GM18907 (cell line): ENCODE measurements at regions not wholly inside any gene's neighbourhood (a gene's known extent, or its start where the extent isn't known, plus 50 kb on each side); places are given as distances from the start of the nearest gene placed in this dataset.
"Not testable (repeated sequence)": the region's sequence is repeated elsewhere in the genome, so short reads cannot be mapped to it uniquely, and the experiment has no call there.

Source experiments
- ATAC-seq: cut with Tn5 transposase; IDR thresholded peaks from one replicate; pipeline ENCODE4 v1.9.1; 2021; ENCODE audit warnings: mild to moderate bottlenecking, moderate library complexity; ENCODE audit not compliant: unreplicated experiment

GRCh38 chr5:75848077-75848476 is 130.8 kb upstream of the POC5 start:
- ATAC-seq: no peak

GRCh38 chr5:75847561-75848021 is 130.4 kb upstream of the POC5 start:
- ATAC-seq: peak; percentile 88

- ATAC-seq: no peak
These were observed 127.1 kb upstream of the POC5 start for GRCh38 chr5:75844301-75844700.

- no peak for ATAC-seq
These were observed 126.1 kb upstream of the POC5 start for GRCh38 chr5:75843319-75843718.

GRCh38 chr5:75839547-75839946 is 122.3 kb upstream of the POC5 start:
- ATAC-seq: no peak

- no peak for ATAC-seq
These were observed 120.1 kb upstream of the POC5 start for GRCh38 chr5:75837258-75837841.

GRCh38 chr5:75831561-75831960 is 114.3 kb upstream of the POC5 start:
- ATAC-seq: no peak

- ATAC-seq: no peak
These were observed 110.8 kb upstream of the POC5 start for GRCh38 chr5:75828029-75828428.

GRCh38 chr5:75824323-75824722 is 107.1 kb upstream of the POC5 start:
- peak; percentile 43 for ATAC-seq

GRCh38 chr5:75823811-75824210 is 106.6 kb upstream of the POC5 start:
- ATAC-seq: no peak

- ATAC-seq: no peak
These were observed 101.4 kb upstream of the POC5 start for GRCh38 chr5:75818661-75819060.

GRCh38 chr5:75799695-75800094 is 82.5 kb upstream of the POC5 start:
- not testable (repeated sequence) for ATAC-seq

- ATAC-seq: not testable (repeated sequence)
These were observed 52.1 kb upstream of the POC5 start for GRCh38 chr5:75769338-75769737.
